ENCODE measurements at regions not wholly inside any gene's neighbourhood (a gene's known extent, or its start where the extent isn't known, plus 50 kb on each side); places are given as distances from the start of the nearest gene placed in this dataset.

GRCh38 chr4:126081336-126081735 is 766.6 kb downstream of the FAT4 start:
- Histone ChIP-seq H3K4me3 (ENCODE audit: low read length in 2 of 2) (no peak overlapping the region), H3K27me3 (ENCODE audit: control insufficient read depth in 1 of 2, insufficient read depth in 2 of 2, low read length in 1 of 2) (no peaks in the 10 kb centered on the region), H3K9me3 (ENCODE audit: control insufficient read depth, low read length) (no peaks in the 10 kb centered on the region), H3K4me1 (ENCODE audit: control insufficient read depth in 1 of 2, insufficient read depth in 2 of 2, low read length in 2 of 2) (no peaks in the 10 kb centered on the region), H3K36me3 (ENCODE audit: control insufficient read depth in 1 of 2, insufficient read depth in 2 of 2, low read length in 1 of 2) (no peaks in the 10 kb centered on the region), H3K27ac (ENCODE audit: low read depth in 1 of 2, low read length in 2 of 2) (no peak overlapping the region)
- DNase-seq (no peak), ATAC-seq (ENCODE audit: low FRiP score) (no peak)
- intact Hi-C loops (cut with DNase I): no loop called here
- WGBS, 2 donors: 61 to 72% methylated on average over 3 of the region's 3 CpGs

DNA sequence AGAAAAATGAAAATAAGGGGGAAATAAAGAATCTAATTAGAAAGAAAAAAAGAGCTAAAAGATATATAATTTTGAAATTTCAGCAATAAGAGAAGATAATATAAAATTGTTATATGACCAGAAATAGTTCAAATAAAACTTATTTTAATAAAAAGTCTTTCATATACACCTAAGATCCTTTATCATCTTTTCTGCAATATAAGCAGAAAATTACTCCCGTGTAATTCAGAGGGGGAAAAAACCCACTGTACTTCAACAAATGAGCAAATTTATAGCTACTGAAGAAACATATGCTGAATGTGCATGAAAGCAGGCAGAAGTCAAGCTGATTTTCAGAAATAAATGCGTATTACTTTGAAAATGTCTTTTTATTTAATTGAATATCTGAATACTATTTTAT is 771.3 kb downstream of the FAT4 start:
- WGBS, 2 donors: 92 to 94% methylated on average over 2 of the region's 2 CpGs
- H3K36me3 ChIP-seq (ENCODE audit: control insufficient read depth in 1 of 2, insufficient read depth in 2 of 2, low read length in 1 of 2): no peaks in the 10 kb centered on the region
- no peaks in the 10 kb centered on the region for H3K9me3 ChIP-seq (ENCODE audit: control insufficient read depth, low read length)
- intact Hi-C loops (cut with DNase I): no loop called here
- no peak for DNase-seq
- ATAC-seq (ENCODE audit: low FRiP score): no peak
- H3K4me1 ChIP-seq (ENCODE audit: control insufficient read depth in 1 of 2, insufficient read depth in 2 of 2, low read length in 2 of 2): no peaks in the 10 kb centered on the region
- H3K27ac ChIP-seq (ENCODE audit: low read depth in 1 of 2, low read length in 2 of 2): no peak overlapping the region
- no peaks in the 10 kb centered on the region for H3K27me3 ChIP-seq (ENCODE audit: control insufficient read depth in 1 of 2, insufficient read depth in 2 of 2, low read length in 1 of 2)
- H3K4me3 ChIP-seq (ENCODE audit: low read length in 2 of 2): no peak overlapping the region

DNA sequence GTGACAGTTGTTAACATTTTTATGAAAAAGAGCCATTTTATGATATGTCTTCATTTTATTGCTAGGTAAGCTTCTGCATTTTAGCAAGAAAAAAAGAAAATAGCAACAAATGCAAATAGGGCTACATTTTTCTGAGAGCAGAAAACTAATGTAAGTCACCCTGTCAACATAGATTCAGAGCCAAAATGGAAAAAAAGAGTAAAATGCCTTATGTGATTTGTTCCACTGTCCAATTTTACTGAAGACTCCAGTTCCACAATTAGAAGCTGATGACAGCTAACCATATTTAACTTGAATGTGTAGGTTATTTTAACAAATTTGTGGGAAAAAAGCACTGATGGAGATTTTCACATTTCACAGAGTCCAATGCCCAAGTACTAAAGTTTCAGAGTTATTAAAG is 772.3 kb downstream of the FAT4 start:
- Histone ChIP-seq H3K4me1 (ENCODE audit: control insufficient read depth in 1 of 2, insufficient read depth in 2 of 2, low read length in 2 of 2) (no peaks in the 10 kb centered on the region), H3K4me3 (ENCODE audit: low read length in 2 of 2) (no peak overlapping the region), H3K9me3 (ENCODE audit: control insufficient read depth, low read length) (no peaks in the 10 kb centered on the region), H3K27ac (ENCODE audit: low read depth in 1 of 2, low read length in 2 of 2) (no peak overlapping the region), H3K36me3 (ENCODE audit: control insufficient read depth in 1 of 2, insufficient read depth in 2 of 2, low read length in 1 of 2) (no peaks in the 10 kb centered on the region), H3K27me3 (ENCODE audit: control insufficient read depth in 1 of 2, insufficient read depth in 2 of 2, low read length in 1 of 2) (no peaks in the 10 kb centered on the region)
- no peak for DNase-seq
- ATAC-seq (ENCODE audit: low FRiP score): no peak
- intact Hi-C loops (cut with DNase I): no loop called here

- ATAC-seq (ENCODE audit: low FRiP score): no peak
These were observed 782.5 kb downstream of the FAT4 start for GRCh38 chr4:126097155-126097799.

DNA sequence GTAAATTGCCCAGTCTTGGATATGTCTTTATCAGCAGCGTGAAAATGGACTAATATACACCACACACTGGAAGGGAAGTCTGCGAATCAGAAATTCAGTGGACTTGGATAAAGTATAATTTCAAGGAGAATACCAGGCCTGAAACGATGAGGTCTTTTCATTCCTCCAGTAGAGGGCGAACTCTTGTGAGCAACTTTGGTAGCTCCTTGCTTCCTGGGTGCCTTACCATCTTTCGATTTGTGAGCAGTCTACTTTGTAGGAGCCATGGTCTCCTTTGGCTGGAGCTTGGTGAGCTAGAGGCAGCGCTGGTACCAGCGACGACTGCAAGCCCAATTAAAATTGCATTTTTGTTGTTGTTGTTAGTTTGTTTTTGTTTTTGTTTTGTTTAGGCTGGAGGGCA is 791.9 kb downstream of the FAT4 start:
- WGBS, 2 donors: 94 to 97% methylated on average over 8 of the region's 8 CpGs

More at GRCh38 chr4:126097155-126097799, 782.5 kb downstream of the FAT4 start:
- Histone ChIP-seq H3K27ac (ENCODE audit: low read depth in 1 of 2, low read length in 2 of 2) (no peak overlapping the region), H3K4me1 (ENCODE audit: control insufficient read depth in 1 of 2, insufficient read depth in 2 of 2, low read length in 2 of 2) (no peaks in the 10 kb centered on the region), H3K27me3 (ENCODE audit: control insufficient read depth in 1 of 2, insufficient read depth in 2 of 2, low read length in 1 of 2) (no peaks in the 10 kb centered on the region), H3K36me3 (ENCODE audit: control insufficient read depth in 1 of 2, insufficient read depth in 2 of 2, low read length in 1 of 2) (no peaks in the 10 kb centered on the region), H3K9me3 (ENCODE audit: control insufficient read depth, low read length) (no peaks in the 10 kb centered on the region), H3K4me3 (ENCODE audit: low read length in 2 of 2) (no peak overlapping the region)
- intact Hi-C loops (cut with DNase I): no loop called here
- 87% methylated on average over 4 of the region's 4 CpGs for WGBS, 2 donors
- DNase-seq: no peak

DNA sequence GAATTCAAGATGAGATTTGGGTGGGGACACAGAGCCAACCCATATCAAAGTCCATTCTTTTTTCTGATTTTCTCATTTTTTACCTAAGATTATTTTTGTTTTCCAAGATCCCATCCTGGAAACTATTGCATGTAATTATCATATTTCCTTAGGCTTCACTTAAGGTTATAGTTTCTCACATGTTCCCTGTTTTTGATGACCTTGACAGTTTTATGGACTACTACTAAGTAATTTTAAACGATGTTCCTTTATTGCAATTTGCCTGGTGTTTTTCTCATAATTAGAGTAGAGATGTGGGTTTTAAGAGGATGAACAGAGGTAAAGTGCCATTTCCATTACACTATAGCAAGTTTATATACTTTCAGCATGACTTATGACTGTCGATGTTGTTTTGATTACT is 795.1 kb downstream of the FAT4 start:
- ATAC-seq (ENCODE audit: low FRiP score): no peak
- WGBS, 2 donors: 95 to 96% methylated on average over 2 of the region's 2 CpGs
- intact Hi-C loops (cut with DNase I): no loop called here
- Histone ChIP-seq H3K27ac (ENCODE audit: low read depth in 1 of 2, low read length in 2 of 2) (no peak overlapping the region), H3K9me3 (ENCODE audit: control insufficient read depth, low read length) (no peaks in the 10 kb centered on the region), H3K36me3 (ENCODE audit: control insufficient read depth in 1 of 2, insufficient read depth in 2 of 2, low read length in 1 of 2) (no peaks in the 10 kb centered on the region), H3K4me1 (ENCODE audit: control insufficient read depth in 1 of 2, insufficient read depth in 2 of 2, low read length in 2 of 2) (no peaks in the 10 kb centered on the region), H3K27me3 (ENCODE audit: control insufficient read depth in 1 of 2, insufficient read depth in 2 of 2, low read length in 1 of 2) (no peaks in the 10 kb centered on the region), H3K4me3 (ENCODE audit: low read length in 2 of 2) (no peak overlapping the region)
- DNase-seq: no peak

More for the DNA sequence above, 791.9 kb downstream of the FAT4 start:
- Histone ChIP-seq H3K27me3 (ENCODE audit: control insufficient read depth in 1 of 2, insufficient read depth in 2 of 2, low read length in 1 of 2) (no peaks in the 10 kb centered on the region), H3K27ac (ENCODE audit: low read depth in 1 of 2, low read length in 2 of 2) (no peak overlapping the region), H3K36me3 (ENCODE audit: control insufficient read depth in 1 of 2, insufficient read depth in 2 of 2, low read length in 1 of 2) (no peaks in the 10 kb centered on the region), H3K4me3 (ENCODE audit: low read length in 2 of 2) (no peak overlapping the region), H3K4me1 (ENCODE audit: control insufficient read depth in 1 of 2, insufficient read depth in 2 of 2, low read length in 2 of 2) (no peaks in the 10 kb centered on the region), H3K9me3 (ENCODE audit: control insufficient read depth, low read length) (no peaks in the 10 kb centered on the region)
- DNase-seq (no peak), ATAC-seq (ENCODE audit: low FRiP score) (no peak)
- intact Hi-C loops (cut with DNase I): no loop called here

DNA sequence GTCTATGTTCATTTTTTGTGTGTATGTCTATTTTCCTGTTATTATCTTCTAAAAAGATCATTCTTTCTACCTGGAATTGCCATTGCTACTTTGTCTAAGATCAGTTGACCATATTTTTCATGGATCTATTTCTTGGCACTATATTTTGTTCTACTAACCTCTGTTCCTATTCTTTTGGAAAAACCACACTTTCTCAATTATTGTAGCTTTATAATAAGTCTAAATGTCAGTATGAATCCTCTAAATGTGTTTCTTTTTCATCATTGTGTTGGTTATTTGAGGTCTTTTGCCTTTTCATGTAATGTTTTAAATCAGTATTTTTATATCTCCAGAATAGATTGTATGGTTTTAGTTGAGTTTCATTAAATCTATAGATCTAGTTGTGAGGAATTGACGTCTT is 798.3 kb downstream of the FAT4 start:
- DNase-seq: no peak
- intact Hi-C loops (cut with DNase I): no loop called here
- ATAC-seq (ENCODE audit: low FRiP score): no peak
- no peaks in the 10 kb centered on the region for H3K4me1 ChIP-seq (ENCODE audit: control insufficient read depth in 1 of 2, insufficient read depth in 2 of 2, low read length in 2 of 2)
- WGBS, 2 donors: 91 to 96% methylated on average over 1 of the region's 1 CpG
- no peak overlapping the region for H3K4me3 ChIP-seq (ENCODE audit: low read length in 2 of 2)
- H3K27ac ChIP-seq (ENCODE audit: low read depth in 1 of 2, low read length in 2 of 2): no peak overlapping the region
- no peaks in the 10 kb centered on the region for H3K9me3 ChIP-seq (ENCODE audit: control insufficient read depth, low read length)
- no peaks in the 10 kb centered on the region for H3K36me3 ChIP-seq (ENCODE audit: control insufficient read depth in 1 of 2, insufficient read depth in 2 of 2, low read length in 1 of 2)
- no peaks in the 10 kb centered on the region for H3K27me3 ChIP-seq (ENCODE audit: control insufficient read depth in 1 of 2, insufficient read depth in 2 of 2, low read length in 1 of 2)

GRCh38 chr4:126123611-126124325 is 809.0 kb downstream of the FAT4 start:
- 15 to 17% methylated on average over 1 of the region's 1 CpG for WGBS, 2 donors
- H3K36me3 ChIP-seq (ENCODE audit: control insufficient read depth in 1 of 2, insufficient read depth in 2 of 2, low read length in 1 of 2): no peaks in the 10 kb centered on the region
- DNase-seq (no peak), ATAC-seq (ENCODE audit: low FRiP score) (no peak)
- no peak overlapping the region for H3K27ac ChIP-seq (ENCODE audit: low read depth in 1 of 2, low read length in 2 of 2)
- no peaks in the 10 kb centered on the region for H3K9me3 ChIP-seq (ENCODE audit: control insufficient read depth, low read length)
- H3K27me3 ChIP-seq (ENCODE audit: control insufficient read depth in 1 of 2, insufficient read depth in 2 of 2, low read length in 1 of 2): no peaks in the 10 kb centered on the region
- intact Hi-C loops (cut with DNase I): no loop called here
- no peaks in the 10 kb centered on the region for H3K4me1 ChIP-seq (ENCODE audit: control insufficient read depth in 1 of 2, insufficient read depth in 2 of 2, low read length in 2 of 2)
- no peak overlapping the region for H3K4me3 ChIP-seq (ENCODE audit: low read length in 2 of 2)

- Histone ChIP-seq H3K4me3 (ENCODE audit: low read length in 2 of 2) (no peak overlapping the region), H3K9me3 (ENCODE audit: control insufficient read depth, low read length) (no peaks in the 10 kb centered on the region), H3K4me1 (ENCODE audit: control insufficient read depth in 1 of 2, insufficient read depth in 2 of 2, low read length in 2 of 2) (no peaks in the 10 kb centered on the region), H3K27me3 (ENCODE audit: control insufficient read depth in 1 of 2, insufficient read depth in 2 of 2, low read length in 1 of 2) (no peaks in the 10 kb centered on the region), H3K27ac (ENCODE audit: low read depth in 1 of 2, low read length in 2 of 2) (no peak overlapping the region), H3K36me3 (ENCODE audit: control insufficient read depth in 1 of 2, insufficient read depth in 2 of 2, low read length in 1 of 2) (no peaks in the 10 kb centered on the region)
- intact Hi-C loops (cut with DNase I): no loop called here
- no peak for ATAC-seq (ENCODE audit: low FRiP score)
- DNase-seq: no peak
- WGBS, 2 donors: 13 to 18% methylated on average over 1 of the region's 1 CpG
These were observed 810.1 kb downstream of the FAT4 start for GRCh38 chr4:126124818-126125217.
